ENCODE measurements at regions not wholly inside any gene's neighbourhood (a gene's known extent, or its start where the extent isn't known, plus 50 kb on each side); places are given as distances from the start of the nearest gene placed in this dataset.

DNA sequence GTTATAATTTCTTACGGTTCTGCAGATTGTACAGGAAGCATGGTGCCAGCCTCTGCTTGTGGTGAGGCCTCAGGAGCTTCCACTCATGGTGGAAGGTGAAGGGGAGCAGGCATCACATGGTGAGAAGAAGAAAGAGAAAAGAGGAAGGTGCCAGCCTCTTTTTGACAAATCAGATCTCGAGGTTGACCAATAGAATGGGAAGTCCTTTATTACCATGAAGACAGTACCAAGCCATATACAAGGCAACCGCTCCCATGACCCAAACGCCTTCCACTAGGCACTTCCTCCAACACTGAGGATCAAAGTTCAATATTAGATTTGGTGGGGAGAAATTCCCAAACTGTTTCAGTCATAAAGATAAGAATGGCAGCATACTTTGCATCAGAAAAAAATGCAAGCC is 502.8 kb downstream of the GLRX3 start:
- DNase-seq: peak; percentile 27 to 47 (median 31)

DNA sequence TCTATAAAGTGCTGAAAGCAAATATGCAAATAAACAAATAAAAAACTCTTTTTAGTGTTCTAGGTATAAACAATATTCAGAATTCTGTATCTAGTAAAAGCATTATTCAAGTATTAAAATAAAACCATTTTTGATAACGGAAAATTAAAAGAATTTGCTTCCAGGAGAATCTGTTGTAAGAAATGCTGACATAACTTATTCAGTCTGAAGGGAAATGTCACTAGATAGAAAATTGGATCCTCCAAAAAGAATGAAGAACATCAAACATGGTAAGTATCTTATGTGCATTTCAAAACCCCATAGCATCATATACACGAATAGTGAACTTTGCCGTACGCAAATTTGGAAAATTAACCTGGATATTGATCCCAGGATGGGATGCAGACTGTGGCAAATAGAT is 506.7 kb downstream of the GLRX3 start:
- DNase-seq: no peak

DNA sequence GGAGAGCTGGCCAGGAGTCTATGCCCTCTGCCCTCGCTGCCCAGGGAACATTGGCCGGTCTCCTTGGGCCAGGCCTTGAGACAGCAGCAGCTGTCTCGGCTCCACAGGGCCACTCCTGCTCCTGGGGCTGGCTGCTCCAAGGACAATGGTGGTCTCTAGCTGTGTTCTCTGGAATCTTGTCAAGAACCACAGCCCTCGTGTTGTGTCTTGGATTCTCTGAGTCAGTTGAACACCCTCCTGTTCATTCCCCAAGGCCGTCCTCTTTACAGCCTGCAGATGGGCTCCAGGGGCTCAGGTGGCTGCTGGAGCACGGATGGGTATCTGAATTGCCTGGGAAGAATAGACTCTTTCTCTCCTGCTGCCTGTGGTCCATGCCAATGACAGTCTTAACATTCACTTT is 511.1 kb downstream of the GLRX3 start:
- DNase-seq: no peak

DNA sequence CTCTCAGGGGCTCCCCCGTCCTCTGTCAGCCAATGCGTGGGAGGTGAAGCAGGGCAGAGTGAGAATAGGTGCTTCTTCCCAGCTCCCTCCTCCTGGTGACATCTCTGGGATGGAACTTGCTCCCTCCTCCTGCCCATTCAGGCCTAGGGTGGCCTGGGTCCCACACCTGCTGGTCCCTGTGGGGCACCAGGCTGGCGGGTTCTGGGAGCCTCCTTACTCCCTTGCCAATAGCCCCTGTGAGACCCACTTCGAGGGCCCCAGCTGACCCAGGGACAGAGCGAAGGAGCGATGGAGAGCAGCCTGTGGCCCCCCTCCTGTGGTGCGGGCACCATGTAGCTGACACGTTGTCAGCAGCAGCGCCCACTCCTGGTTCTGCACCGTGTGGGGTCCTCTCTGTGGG is 512.6 kb downstream of the GLRX3 start:
- no peak for DNase-seq

DNA sequence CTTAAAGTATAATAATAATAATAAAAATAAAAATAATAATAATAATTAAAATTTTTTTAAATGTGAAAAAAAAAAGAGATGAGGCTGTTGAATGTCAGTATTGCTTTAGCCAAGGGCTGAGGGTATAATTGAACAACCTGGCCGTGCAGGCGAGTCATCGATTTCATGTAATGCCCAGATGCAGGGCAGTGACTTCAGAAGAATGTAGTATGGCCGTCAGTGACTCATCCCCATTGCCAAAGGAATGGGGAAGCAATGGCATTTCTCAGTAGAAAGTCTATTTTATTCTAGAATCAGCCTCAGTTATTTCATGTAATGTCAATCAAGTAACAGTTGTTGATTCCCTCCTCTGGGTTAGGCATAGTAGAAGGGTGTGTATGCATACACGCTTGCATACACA is 516.4 kb downstream of the GLRX3 start:
- peak; percentile 63 to 75 (median 70) for DNase-seq

DNA sequence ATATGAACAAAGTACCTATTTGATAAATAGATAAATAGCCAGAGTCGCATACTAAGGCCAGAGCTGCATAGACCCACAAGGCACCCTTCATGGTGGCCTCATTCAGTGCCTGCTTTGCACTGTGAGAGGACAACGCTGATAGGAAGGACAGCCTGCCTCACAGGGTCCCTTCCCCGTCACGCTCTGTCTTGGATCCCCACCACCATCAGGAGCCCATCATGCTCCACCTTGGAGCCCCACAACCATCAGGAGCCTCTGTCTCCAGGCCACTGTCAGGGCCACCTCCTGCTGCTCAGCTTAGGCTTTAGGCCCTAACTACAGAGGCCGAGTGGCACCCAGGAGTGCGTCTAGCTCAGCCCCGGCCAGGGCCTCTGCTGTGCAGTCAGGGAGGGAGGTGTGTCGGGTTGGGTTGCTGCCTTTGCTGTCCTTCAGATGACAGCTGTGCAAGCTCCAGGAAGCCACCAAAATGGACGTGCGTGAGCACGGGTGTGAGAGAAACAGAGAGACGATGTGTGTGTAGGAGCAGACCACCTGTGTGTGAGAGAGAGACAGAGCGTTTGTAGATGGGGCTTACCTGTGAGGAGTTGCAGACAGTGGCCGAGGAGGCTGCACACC is 516.9 kb downstream of the GLRX3 start:
- no peak for DNase-seq

DNA sequence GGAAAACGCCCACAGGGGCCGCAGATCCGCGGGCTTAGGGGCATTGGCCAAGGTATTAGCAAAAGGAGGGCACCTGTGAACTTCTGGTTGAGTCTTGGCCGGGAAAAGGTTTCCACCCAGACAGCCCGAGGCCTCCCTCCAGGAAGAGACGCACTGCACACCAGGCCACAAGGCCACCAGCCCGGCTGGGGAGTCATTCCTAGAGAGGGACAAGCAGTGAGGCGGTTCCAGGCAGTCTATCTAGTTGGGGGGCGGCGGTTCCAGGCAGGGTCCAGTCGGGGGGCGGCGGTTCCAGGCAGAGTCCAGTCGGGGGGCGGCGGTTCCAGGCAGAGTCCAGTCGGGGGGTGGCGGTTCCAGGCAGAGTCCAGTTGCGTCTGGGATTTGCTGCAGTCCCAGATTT is 518.5 kb downstream of the GLRX3 start:
- no peak for DNase-seq

DNA sequence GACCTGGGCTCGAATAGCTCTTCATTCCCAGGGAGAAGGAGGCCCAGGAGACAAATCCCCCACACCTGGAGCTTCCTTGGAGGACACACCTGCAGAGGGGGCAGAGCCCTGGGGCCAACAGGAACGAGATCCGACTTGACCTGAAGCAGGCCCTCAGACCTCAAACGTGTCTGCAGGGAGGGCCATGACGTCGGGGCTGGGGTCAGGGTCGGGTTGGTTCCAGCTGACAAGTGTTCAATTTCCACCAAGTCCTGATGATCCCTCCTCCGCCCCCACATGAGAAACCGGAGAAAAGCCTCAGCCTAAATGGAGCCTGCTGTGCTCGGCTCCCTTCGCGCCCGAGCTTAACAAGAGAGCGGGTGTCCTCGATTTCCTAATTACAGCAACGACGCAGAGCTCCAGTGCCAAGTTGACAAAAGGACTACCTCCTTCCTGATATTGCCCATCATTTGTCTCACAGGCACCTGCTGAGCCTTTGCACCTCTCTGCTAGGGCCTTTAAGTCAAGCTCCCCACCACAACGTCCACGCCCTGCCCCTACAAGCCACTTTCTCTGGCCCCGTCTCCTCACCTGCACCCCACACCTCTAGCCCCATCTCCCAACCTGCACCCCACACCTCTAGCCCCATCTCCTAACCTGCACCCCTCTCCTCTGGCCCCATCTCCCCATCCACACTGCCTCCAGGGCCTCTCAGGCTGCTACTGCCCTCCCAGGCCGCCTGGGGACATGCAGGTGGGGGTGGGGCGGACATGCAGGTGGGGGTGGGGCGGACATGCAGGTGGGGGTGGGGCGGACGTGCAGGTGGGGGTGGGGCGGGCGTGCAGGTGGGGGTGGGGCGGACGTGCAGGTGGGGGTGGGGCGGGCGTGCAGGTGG is 519.4 kb downstream of the GLRX3 start:
- DNase-seq: no peak

DNA sequence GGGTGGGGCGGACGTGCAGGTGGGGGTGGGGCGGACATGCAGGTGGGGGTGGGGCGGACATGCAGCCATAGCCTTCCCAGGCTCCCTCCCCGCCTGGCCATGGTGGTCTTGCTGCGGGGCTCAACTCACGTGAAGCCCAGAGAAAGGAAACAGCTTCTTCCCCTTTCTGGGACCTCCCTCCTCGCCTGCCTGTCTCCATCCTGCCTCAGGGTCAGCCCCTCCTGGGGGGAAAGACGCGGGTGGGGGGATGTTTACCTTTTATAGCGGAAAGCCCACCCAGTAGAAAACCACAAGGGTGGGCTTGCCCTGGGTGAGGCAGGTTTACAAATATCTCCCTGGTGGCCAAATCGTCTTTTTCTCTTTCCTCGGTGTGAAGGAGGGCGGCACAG is 520.0 kb downstream of the GLRX3 start:
- DNase-seq: no peak

DNA sequence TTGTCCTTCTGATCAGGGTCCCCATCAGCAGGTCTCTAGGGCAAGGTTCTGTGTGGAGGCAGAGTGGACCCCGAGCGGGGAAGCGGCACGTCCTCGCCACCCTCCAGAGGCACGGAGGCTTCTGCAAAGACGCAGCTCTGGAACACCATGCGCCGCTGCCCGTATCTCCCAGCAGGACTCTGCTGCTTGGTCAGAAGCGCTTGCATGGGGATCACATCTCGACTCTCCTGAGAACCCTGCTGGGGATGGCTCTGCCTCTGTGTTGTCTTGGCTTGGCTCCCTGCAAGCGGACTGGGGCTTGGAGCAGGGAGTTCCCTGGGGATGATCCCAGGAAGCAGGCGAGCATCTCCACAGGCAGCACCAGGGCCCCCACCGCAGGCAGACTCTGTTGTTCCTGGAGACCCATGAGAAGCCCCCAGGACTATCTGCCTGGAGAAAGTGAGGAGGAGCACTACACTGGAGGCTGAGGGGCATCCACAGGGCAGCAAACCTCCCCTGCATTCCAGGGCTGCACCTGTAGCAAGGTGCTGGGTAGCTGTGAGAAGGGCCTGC is 520.5 kb downstream of the GLRX3 start:
- DNase-seq: no peak

DNA sequence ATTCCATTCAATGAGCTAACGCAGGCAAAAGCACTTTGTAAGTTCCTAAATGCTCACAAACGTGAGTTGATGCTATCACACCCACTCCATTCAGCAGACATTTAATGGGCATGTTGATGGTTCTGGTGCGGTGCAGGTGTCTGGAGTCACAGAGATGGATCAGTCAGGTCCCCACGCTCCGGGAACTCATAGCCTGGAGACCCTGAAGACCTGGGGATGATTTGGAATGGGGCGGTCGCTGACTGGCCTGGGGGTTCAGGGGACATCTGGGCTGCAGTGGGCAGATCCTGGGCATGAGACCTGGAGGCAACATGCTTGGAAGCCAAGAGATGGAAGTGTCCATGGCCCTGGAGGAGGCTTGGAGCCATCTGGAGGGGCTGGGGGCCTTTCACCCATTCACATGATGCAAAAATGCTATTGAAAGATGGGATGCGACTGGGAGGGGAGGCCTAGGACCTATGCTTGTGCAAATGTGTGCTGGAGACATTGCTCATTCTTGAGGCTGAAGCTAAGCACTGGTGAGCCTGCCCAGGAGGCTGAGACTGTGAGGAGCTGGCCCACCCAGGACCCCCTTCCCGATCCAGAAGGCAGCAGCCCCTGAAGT is 522.6 kb downstream of the GLRX3 start:
- no peak for DNase-seq

DNA sequence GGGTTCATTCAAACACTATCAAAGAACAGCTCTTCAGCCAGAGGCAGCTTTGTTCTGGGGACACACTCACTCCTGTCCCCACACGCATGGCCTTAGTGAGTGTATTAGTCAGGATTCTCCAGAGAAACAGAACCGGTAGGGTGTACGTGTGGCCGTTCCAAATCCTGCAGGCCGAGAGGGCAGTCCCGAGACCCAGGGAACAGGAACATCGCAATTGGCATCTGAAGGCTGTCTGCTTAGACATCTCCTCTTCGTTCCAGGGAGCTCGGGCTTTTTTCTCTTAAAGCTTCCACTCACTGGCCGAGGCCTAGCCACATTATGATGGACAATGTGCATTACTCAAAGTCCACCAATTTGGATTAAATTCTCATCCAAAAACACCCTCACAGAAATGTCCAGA is 523.3 kb downstream of the GLRX3 start:
- no peak for DNase-seq

DNA sequence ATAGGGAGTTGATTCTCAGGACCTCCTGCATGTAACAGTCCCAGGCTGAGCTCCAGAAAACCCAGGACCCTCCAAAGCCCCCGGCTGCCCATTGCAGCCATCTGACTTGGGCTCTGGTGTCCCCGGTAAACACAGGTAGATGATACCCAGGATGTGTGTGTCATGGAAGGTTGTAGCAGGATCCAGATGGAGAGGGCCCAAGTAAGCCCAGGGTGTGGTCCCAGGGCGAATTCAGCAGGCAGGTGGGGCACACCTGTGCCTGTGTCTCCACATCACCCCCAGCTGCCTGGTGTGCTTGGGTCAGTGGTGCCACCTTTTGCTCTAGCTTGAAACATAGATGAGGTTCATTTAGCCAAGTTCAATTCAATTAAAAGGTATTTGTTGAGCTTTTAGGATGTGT is 524.1 kb downstream of the GLRX3 start:
- no peak for DNase-seq

DNA sequence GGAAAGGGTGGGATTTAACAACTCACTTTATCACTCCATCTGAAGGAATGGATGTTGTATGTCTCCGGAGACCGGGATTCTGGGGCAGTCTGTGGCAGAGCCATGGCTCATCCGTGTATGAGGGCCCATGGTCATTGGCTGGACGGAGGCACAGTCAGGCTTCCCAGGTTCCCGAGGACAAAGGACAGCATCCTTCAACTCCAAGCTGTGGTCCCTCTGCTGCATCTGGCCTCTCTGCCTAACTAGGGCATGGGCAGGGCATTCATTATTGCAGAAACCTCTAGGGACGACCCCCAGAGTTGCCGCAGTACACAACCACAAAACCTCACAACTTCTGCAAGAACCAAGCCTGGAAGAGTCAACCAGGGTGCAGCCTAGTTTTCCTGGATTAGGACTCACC is 525.2 kb downstream of the GLRX3 start:
- DNase-seq: no peak

DNA sequence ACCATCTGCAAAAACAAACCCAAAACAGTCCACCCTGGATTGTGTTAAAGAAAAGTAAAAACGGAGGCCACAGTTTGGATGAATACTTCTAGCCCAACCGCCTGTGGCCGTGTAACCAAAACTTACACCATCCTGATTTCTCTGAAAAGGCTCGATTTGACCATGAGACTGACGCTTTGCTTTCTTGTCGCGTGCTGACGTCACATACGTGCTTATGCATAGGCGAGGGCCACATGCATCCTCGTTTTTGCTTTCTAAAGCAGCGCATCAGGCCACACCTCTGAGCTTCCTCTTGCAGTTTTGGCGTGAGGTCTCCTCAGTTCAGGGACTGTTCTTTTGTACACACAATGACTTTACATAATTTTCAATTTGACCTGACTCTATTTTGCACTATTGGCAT is 526.6 kb downstream of the GLRX3 start:
- no peak for DNase-seq

DNA sequence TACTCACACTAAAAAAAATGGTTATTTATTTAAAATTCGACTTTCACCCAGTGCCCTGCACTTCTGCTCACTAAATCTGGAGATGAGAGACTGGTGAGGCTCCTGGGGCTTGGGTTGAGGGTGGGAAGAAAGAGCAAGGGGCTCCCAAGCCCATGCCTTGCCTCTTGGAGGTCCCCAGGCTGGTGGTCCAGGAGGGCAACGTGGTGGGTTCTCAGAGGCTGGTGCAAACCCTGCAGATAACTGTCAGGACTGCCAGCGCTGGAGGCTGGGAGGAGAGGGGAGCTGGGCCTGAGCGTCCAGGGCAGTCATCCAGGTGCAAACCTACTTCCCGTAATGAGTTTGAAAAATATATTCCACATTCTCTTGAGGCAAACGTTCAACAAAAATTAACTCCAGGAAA is 528.3 kb downstream of the GLRX3 start:
- no peak for DNase-seq

DNA sequence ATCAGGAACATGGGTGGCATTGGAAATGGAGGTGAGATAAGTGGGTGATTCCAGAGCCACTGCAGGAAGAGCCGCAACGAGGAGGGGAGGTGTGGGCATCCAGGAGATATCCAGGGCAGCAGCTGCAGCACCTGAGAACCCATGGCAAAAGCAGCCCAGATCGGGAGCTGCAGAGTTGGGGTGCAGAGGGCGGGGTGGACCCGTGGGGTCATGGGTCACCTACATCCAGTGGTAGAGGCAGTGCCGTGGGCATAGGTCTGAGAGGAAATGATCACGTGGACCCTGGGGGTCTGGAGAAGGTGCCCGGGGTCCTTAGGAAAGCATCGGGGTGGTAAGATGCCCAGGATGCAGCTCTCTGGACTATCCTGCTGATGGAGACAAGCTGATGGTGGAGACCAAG is 530.0 kb downstream of the GLRX3 start:
- no peak for DNase-seq

DNA sequence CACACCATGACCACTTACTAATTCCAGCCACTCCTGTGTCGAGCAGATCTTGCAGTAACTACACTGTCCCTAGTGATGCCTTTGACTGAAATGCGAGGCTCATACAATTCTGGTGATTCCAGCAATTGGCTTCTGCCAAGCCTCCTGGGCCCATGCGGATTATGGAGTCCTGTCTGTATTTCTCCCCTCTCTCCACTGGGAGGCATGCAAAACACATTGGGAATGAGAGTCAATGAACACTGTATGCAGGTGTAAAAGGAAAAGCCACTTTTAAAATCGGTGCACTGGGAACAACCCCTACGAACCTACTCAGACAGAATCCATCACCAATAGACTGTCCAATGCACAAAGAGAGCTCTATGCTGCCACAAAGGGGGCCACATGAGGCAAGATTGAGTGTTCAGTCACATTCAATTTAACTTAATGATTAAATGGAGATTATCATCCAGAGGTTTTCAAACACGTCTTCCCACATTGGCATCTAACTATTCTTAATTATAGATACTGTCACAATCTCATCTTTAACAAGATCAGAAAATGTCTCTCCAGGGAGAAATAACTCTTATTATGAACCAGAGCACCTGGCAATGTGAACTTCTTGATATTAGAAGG is 550.6 kb downstream of the GLRX3 start:
- peak in 1 of 3 donors; percentile 3 for DNase-seq

DNA sequence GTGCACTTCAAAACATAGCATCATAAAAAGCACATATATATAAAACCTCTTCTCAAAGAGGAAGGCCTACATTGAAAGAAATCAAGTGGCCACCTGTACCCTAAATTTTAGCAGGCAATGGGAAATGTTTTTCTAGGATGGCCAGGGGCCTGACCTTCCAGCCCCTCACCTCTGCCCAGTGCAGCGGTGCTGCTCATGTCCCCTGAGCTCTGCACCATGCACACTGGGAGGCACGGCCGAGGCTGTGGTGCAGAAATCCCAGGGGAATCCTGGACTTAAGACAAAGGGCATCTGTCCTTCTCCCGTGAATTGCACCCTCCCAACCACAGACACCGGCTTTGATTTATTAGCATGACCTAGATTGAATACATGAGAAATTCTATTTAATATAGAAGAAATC is 551.4 kb downstream of the GLRX3 start:
- DNase-seq: no peak

DNA sequence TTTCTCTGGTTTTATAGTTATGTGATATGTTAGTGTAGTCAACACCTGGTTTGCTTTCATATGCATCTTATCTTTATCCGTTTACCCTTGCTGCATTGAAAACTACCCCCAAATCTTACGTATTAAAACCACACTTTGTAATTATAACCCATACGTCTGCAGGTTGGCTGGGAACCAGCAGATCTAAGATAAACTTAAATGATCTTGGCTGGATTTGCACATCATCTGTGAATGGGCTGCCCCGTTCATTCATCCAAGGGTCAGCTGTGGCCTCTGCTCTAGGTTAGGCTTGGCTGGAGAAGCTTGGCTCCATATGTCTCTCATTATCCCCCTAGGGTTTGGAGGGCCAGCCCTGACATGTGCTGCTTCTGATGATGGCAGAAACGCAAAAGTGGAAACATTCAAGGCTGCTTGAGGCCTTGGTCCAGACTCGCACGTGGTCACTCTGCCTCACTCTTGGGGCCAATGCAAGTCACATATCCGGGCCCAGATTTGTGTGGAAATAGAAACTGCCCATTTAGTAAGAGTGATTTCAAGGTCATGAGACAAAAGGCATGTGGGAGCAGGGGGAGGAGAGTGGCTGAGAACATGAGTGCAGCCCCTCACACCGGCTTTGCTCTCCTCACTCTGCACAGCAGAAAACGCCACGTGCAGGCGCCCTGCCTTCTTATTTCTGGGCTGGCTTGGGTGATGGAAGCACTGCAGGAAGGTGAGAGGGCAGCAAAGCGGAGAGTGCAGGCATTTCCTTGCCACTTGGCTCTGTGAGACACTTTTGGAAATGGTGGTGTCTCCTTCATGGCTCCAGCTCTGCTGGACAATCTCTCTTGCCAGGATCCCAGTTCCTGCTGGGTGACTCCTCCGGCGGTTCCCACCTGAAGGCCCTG is 553.8 kb downstream of the GLRX3 start:
- no peak for DNase-seq

DNA sequence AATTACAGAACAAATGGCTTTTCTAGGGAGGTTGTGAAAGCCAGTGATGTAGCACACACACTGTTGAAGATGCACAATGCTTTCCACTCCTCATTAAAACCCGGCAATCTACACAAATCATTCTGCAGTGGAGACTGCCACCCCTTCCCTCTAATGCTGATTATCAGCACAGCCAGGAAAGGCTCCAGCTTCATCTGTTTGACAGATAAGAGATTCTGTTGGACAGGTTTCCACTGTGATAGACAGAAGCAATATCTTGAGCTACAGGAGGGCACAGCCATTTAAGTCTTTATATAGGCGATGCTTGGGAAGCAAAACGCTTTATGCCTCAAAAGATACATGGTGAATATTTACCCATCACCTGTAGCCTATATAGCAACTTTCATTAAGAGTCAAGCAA is 555.6 kb downstream of the GLRX3 start:
- DNase-seq: no peak

DNA sequence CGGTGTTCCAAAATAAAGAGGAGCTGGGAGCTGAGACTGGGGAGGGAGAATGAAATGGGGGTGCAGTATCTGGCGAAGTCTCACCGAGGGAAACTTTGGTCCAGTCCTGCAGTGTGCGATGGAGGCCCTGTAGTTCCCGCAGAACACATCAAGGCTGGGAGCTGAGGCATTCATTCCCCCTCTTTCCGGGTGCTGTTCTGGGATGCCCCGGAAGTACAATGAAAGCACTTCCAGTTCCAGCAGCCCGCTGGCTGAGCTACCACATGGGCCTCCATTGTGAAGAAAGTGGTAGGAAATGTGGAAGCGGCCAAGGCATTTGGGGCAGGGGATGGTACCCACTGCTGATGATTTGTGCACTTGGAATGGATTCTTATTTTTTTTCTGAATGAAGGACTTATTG is 560.7 kb downstream of the GLRX3 start:
- no peak for DNase-seq

All from suppressor macrophage treated with lipopolysaccharide for 1 hour (primary cell).